T-helper 1 cell treated with Interleukin-12 subunit alpha and Interleukin-12 subunit beta and Interleukin-4 antibody, amounts not matched to agents 30 ng/mL and 1 ng/mL, for 36 hours (primary cell): ENCODE measurements at regions not wholly inside any gene's neighbourhood (a gene's known extent, or its start where the extent isn't known, plus 50 kb on each side); places are given as distances from the start of the nearest gene placed in this dataset.
"Not testable (repeated sequence)": the region's sequence is repeated elsewhere in the genome, so short reads cannot be mapped to it uniquely, and the experiment has no call there.

ENCODE experiments used
- intact Hi-C: fragments of 100-400 bp; cut with micrococcal nuclease; formaldehyde crosslinking; loops from one replicate; pipeline ENCODE4 v1.15.1; 2024

GRCh38 chr6:119974430-119975159, 625.0 kb upstream of the MAN1A1 start:
- intact Hi-C loops, result no loop called here

- intact Hi-C loops, result no loop called here
Observed at GRCh38 chr6:119966484-119966883, 616.9 kb upstream of the MAN1A1 start.

- intact Hi-C loops, result no loop called here
Observed at GRCh38 chr6:119965900-119966299, 616.3 kb upstream of the MAN1A1 start.

GRCh38 chr6:119965008-119965407, 615.4 kb upstream of the MAN1A1 start:
- intact Hi-C loops, result no loop called here

GRCh38 chr6:119962505-119962904, 612.9 kb upstream of the MAN1A1 start:
- intact Hi-C loops, result no loop called here

GRCh38 chr6:119961450-119961849, 611.9 kb upstream of the MAN1A1 start:
- intact Hi-C loops, result no loop called here

GRCh38 chr6:119960456-119960855, 610.9 kb upstream of the MAN1A1 start:
- intact Hi-C loops, result no loop called here

- intact Hi-C loops, result no loop called here
Observed at GRCh38 chr6:119960036-119960435, 610.5 kb upstream of the MAN1A1 start.

- intact Hi-C loops, result no loop called here
Observed at GRCh38 chr6:119957195-119957594, 607.6 kb upstream of the MAN1A1 start.

- intact Hi-C loops, result no loop called here
Observed at GRCh38 chr6:119952696-119953095, 603.1 kb upstream of the MAN1A1 start.

- intact Hi-C loops, result no loop called here
Observed at GRCh38 chr6:119950681-119951080, 601.1 kb upstream of the MAN1A1 start.

GRCh38 chr6:119942078-119942752, 592.7 kb upstream of the MAN1A1 start:
- intact Hi-C loops, result no loop called here

GRCh38 chr6:119938752-119939151, 589.2 kb upstream of the MAN1A1 start:
- intact Hi-C loops, result no loop called here

GRCh38 chr6:119934816-119935215, 585.3 kb upstream of the MAN1A1 start:
- intact Hi-C loops, result no loop called here

- intact Hi-C loops, result no loop called here
Observed at GRCh38 chr6:119929121-119929520, 579.6 kb upstream of the MAN1A1 start.

GRCh38 chr6:119924888-119925287, 575.3 kb upstream of the MAN1A1 start:
- intact Hi-C loops, result not testable (repeated sequence)

GRCh38 chr6:119922814-119923213, 573.3 kb upstream of the MAN1A1 start:
- intact Hi-C loops, result no loop called here

GRCh38 chr6:119921491-119922010, 572.0 kb upstream of the MAN1A1 start:
- intact Hi-C loops, result no loop called here

GRCh38 chr6:119917186-119917585, 567.6 kb upstream of the MAN1A1 start:
- intact Hi-C loops, result no loop called here

GRCh38 chr6:119915971-119916370, 566.4 kb upstream of the MAN1A1 start:
- intact Hi-C loops, result no loop called here

- intact Hi-C loops, result no loop called here
Observed at GRCh38 chr6:119908157-119908556, 558.6 kb upstream of the MAN1A1 start.

- intact Hi-C loops, result no loop called here
Observed at GRCh38 chr6:119902681-119903080, 553.1 kb upstream of the MAN1A1 start.

GRCh38 chr6:119896806-119897205, 547.2 kb upstream of the MAN1A1 start:
- intact Hi-C loops, result no loop called here
